Neuronal stem cell (in vitro differentiated cells): ENCODE measurements at regions not wholly inside any gene's neighbourhood (a gene's known extent, or its start where the extent isn't known, plus 50 kb on each side); places are given as distances from the start of the nearest gene placed in this dataset.
"Not testable (repeated sequence)": the region's sequence is repeated elsewhere in the genome, so short reads cannot be mapped to it uniquely, and the experiment has no call there.

Experiments used
- DNase-seq: peaks from one replicate; pipeline ENCODE4 v3.0.0-alpha.2; 2013; ENCODE audit warnings: low spot score
- H2AFZ ChIP-seq: one replicate; pipeline ENCODE4 v1.6.1; 2013; ENCODE audit warnings: mild to moderate bottlenecking, low read length, inconsistent platforms
- H2AK5ac ChIP-seq: 2 replicates; pipeline ENCODE4 v1.6.1; 2013; ENCODE audit warnings: low read depth, mild to moderate bottlenecking, inconsistent platforms, low read length, moderate library complexity, mixed read lengths
- H2BK120ac ChIP-seq: 2 replicates; pipeline ENCODE4 v1.6.1; 2013; ENCODE audit warnings: low read depth, mild to moderate bottlenecking, inconsistent platforms, low read length, moderate library complexity, mixed read lengths
- H2BK12ac ChIP-seq: one replicate; pipeline ENCODE4 v1.6.1; 2013; ENCODE audit warnings: low read length, inconsistent platforms
- H2BK15ac ChIP-seq: 2 replicates; pipeline ENCODE4 v1.6.1; 2013; ENCODE audit warnings: mild to moderate bottlenecking, low read length, inconsistent platforms, mixed read lengths
- H2BK5ac ChIP-seq: one replicate; pipeline ENCODE4 v1.6.1; 2013; ENCODE audit warnings: inconsistent platforms, mild to moderate bottlenecking, low read length, moderate library complexity
- H3K14ac ChIP-seq: one replicate; pipeline ENCODE4 v1.6.1; 2013; ENCODE audit warnings: low read length, inconsistent platforms
- H3K18ac ChIP-seq: 2 replicates; pipeline ENCODE4 v1.6.1; 2013; ENCODE audit warnings: low read length, inconsistent platforms
- H3K23ac ChIP-seq: 2 replicates; pipeline ENCODE4 v1.6.1; 2013; ENCODE audit warnings: low read depth, mild to moderate bottlenecking, mixed read lengths, low read length, inconsistent platforms; ENCODE audit not compliant: poor library complexity
- H3K27ac ChIP-seq: replicated peaks from 3 replicates; pipeline ENCODE4 v1.5.1; 2013; ENCODE audit warnings: low read length, inconsistent platforms
- H3K27me3 ChIP-seq, 3 experiments: 2 replicates each; pipeline ENCODE4 v1.6.1; 2013; ENCODE audit warnings: low read length in 3 of 3, mild to moderate bottlenecking in 2 of 3, inconsistent platforms in 1 of 3, low read depth in 1 of 3, mixed read lengths in 1 of 3, moderate library complexity in 1 of 3; ENCODE audit not compliant: control insufficient read depth in 3 of 3, insufficient read depth in 3 of 3
- H3K36me3 ChIP-seq, 2 donors: replicated peaks in 1 of 2; 2 replicates each; pipeline ENCODE4 v1.6.1; 2013; ENCODE audit warnings: low read length in 2 of 2; ENCODE audit not compliant: control insufficient read depth in 2 of 2, insufficient read depth in 2 of 2
- H3K4ac ChIP-seq: 2 replicates; pipeline ENCODE4 v1.6.1; 2013; ENCODE audit warnings: inconsistent platforms, mild to moderate bottlenecking, low read length, moderate library complexity
- H3K4me1 ChIP-seq, 2 donors: 1 replicate in 1 of 2; 2 replicates in 1 of 2; pipeline ENCODE4 v1.6.1; 2013; ENCODE audit warnings: low read length in 2 of 2, low read depth in 1 of 2; ENCODE audit not compliant: control insufficient read depth in 2 of 2, insufficient read depth in 1 of 2
- H3K4me2 ChIP-seq: one replicate; pipeline ENCODE4 v1.6.1; 2013; ENCODE audit warnings: mild to moderate bottlenecking, low read length, inconsistent platforms; ENCODE audit not compliant: insufficient read depth, poor library complexity, severe bottlenecking
- H3K4me3 ChIP-seq, 2 donors: 2 replicates each; pipeline ENCODE4 v1.5.1; 2013; ENCODE audit warnings: low read length in 2 of 2, mild to moderate bottlenecking in 2 of 2, inconsistent platforms in 1 of 2, moderate library complexity in 1 of 2
- H3K79me1 ChIP-seq: one replicate; pipeline ENCODE4 v1.6.1; 2013; ENCODE audit warnings: low read depth, mild to moderate bottlenecking, inconsistent platforms, low read length, moderate library complexity
- H3K9ac ChIP-seq: one replicate; pipeline ENCODE4 v1.6.1; 2013; ENCODE audit warnings: mild to moderate bottlenecking, low read depth, low read length, inconsistent platforms; ENCODE audit not compliant: poor library complexity
- H3K9me3 ChIP-seq, 2 donors: replicated peaks in 1 of 2; 2 replicates each; pipeline versions ENCODE3 to v1.6.1; 2013; ENCODE audit warnings: low read length in 2 of 2, mild to moderate bottlenecking in 2 of 2, inconsistent platforms in 1 of 2, low read depth in 1 of 2, mixed read lengths in 1 of 2, moderate library complexity in 1 of 2; ENCODE audit not compliant: control insufficient read depth in 2 of 2, insufficient read depth in 1 of 2
- H4K8ac ChIP-seq: one replicate; pipeline ENCODE4 v1.6.1; 2013; ENCODE audit warnings: low read depth, mild to moderate bottlenecking, inconsistent platforms, low read length, moderate library complexity
- H4K91ac ChIP-seq: one replicate; pipeline ENCODE4 v1.6.1; 2013; ENCODE audit warnings: low read length, low read depth, mild to moderate bottlenecking, inconsistent platforms; ENCODE audit not compliant: poor library complexity
- WGBS, 2 donors: extraction: QIAGEN DNeasy Blood & Tissue Kit; methylation state at CpG; one replicate each; pipeline ENCODE4 v1.1.7; 2013; ENCODE audit warnings: missing lambda C conversion rate in 2 of 2, mixed read lengths in 1 of 2; ENCODE audit not compliant: insufficient read length in 2 of 2, insufficient replicate concordance in 1 of 2; ENCODE audit errors: extremely low coverage in 2 of 2; 5-methylcytosine and 5-hydroxymethylcytosine counted together

- not testable (repeated sequence) for DNase-seq, H2BK12ac ChIP-seq, H3K4me3 ChIP-seq, H3K18ac ChIP-seq, H3K27ac ChIP-seq, H3K23ac ChIP-seq, H2BK5ac ChIP-seq, H3K14ac ChIP-seq, H3K4ac ChIP-seq, H3K4me2 ChIP-seq, H2AFZ ChIP-seq, H3K27me3 ChIP-seq, H2AK5ac ChIP-seq, H3K4me1 ChIP-seq, H3K9ac ChIP-seq, H2BK15ac ChIP-seq, H3K9me3 ChIP-seq, H3K36me3 ChIP-seq, H3K79me1 ChIP-seq, H2BK120ac ChIP-seq, H4K91ac ChIP-seq, H4K8ac ChIP-seq
Observed at GRCh38 chr7:54315955-54316354, 226.2 kb upstream of the VSTM2A start.

DNA sequence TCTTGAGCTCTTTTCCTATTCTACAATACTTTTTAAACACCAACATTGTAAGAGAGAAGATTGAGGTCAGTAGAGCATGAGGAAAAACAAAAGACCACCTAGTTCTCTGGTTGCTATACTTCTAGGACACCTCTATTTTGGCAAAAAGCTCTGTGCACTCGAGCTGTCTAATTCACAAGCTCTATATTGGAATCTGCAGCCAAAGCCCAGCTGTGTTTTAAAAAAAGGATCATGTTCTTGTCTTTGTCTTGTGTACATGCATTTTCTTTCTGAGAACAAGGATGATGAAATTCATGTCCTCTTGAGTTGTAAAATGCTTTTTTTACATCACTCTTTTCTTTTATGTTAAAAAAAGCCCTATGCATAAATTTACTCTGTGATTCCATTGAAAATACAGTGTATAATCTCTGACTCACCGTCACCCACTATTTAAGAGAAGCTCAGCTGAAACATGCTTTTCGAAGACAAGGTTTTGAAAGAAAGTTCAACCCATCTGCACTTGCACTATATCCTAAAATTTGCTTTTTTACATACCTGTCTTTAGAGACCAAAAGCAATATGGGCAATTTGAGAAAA, 215.5 kb upstream of the VSTM2A start:
- no peak overlapping the region for H3K4ac ChIP-seq
- H3K9me3 ChIP-seq: no peaks in the 10 kb centered on the region
- no peak overlapping the region for H3K4me2 ChIP-seq
- no peak overlapping the region for H3K14ac ChIP-seq
- H2BK12ac ChIP-seq: no peak overlapping the region
- no peak overlapping the region for H3K27ac ChIP-seq
- no CpG with 5 or more reads among the region's 3 CpGs for WGBS, 2 donors
- no peak overlapping the region for H2BK120ac ChIP-seq
- H4K91ac ChIP-seq: no peak overlapping the region
- H3K18ac ChIP-seq: no peak overlapping the region
- H2AFZ ChIP-seq: no peak overlapping the region
- H3K4me1 ChIP-seq: peaks cover 6 to 9% of the 10 kb centered on the region in 2 donors
- no peak overlapping the region for H3K4me3 ChIP-seq
- H2BK15ac ChIP-seq: no peak overlapping the region
- no peak overlapping the region for H3K9ac ChIP-seq
- no peaks in the 10 kb centered on the region for H3K79me1 ChIP-seq
- no peak for DNase-seq
- no peak overlapping the region for H2BK5ac ChIP-seq
- no peak overlapping the region for H4K8ac ChIP-seq
- no peaks in the 10 kb centered on the region for H3K27me3 ChIP-seq
- H3K23ac ChIP-seq: no peak overlapping the region
- H3K36me3 ChIP-seq: no peaks in the 10 kb centered on the region
- H2AK5ac ChIP-seq: no peak overlapping the region

DNA sequence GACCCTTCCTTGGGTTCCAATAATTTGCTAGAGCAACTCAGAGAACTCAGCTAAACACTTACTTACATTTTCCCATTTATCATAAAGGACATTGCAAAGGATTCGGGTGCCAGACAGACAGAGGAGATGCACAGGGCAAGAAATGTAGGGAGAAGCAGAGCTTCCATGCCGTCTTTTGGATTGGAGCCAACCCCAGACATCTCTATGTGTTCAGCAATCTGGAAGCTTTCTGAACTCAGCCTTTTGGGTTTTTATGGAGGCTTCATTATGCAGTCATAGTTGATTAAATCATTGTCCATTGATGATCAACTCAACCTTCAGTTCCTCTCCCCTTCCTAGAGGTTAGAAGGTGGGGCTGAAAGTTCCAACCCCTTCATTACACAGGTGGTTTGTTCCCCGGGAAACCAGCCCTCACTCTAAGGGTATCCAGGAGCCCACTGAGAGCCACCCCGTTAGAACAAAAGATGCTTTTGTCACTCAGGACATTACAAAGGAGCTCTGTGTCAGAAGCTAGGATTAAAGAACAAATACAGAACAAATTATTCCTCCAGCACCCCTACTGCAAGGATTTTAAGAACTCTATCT, 211.9 kb upstream of the VSTM2A start:
- H3K14ac ChIP-seq: no peak overlapping the region
- no peak overlapping the region for H2BK120ac ChIP-seq
- H3K27ac ChIP-seq: no peak overlapping the region
- H2BK5ac ChIP-seq: no peak overlapping the region
- peak; percentile 57 for DNase-seq
- no peak overlapping the region for H3K23ac ChIP-seq
- H3K4me1 ChIP-seq: peaks cover 9% of the 10 kb centered on the region in 2 donors
- H3K27me3 ChIP-seq: no peaks in the 10 kb centered on the region
- no peak overlapping the region for H2BK15ac ChIP-seq
- H4K91ac ChIP-seq: no peak overlapping the region
- no peaks in the 10 kb centered on the region for H3K36me3 ChIP-seq
- no peak overlapping the region for H2AK5ac ChIP-seq
- no peak overlapping the region for H3K4me2 ChIP-seq
- no peak overlapping the region for H2BK12ac ChIP-seq
- H3K9me3 ChIP-seq: no peaks in the 10 kb centered on the region
- no peak overlapping the region for H3K4me3 ChIP-seq
- no peak overlapping the region for H3K9ac ChIP-seq
- no peaks in the 10 kb centered on the region for H3K79me1 ChIP-seq
- no peak overlapping the region for H4K8ac ChIP-seq
- no peak overlapping the region for H3K18ac ChIP-seq
- H2AFZ ChIP-seq: no peak overlapping the region
- WGBS, 2 donors: no CpG with 5 or more reads among the region's 4 CpGs
- no peak overlapping the region for H3K4ac ChIP-seq

DNA sequence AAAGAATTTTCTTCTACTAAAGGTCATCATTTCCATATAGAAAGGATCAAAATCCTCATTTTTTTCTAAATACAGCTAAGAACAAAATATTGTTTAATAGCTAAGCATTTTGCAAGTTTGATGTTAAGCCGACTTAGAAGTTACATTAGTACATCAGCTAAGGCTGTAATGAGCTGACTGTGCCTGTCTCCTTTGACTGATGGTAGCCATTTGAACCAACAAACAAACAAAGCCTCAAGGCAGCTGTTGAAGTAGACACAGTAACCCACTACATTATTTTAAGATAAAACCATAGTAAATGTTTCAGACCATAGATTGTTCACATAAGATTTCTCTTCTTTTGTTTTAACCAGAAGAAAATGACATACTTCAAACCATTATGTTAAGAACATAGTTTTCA, 210.9 kb upstream of the VSTM2A start:
- no CpG with 5 or more reads among the region's 1 CpG for WGBS, 2 donors
- no peak overlapping the region for H3K4me2 ChIP-seq
- H2BK15ac ChIP-seq: no peak overlapping the region
- H3K14ac ChIP-seq: no peak overlapping the region
- H2BK5ac ChIP-seq: no peak overlapping the region
- no peak overlapping the region for H3K4ac ChIP-seq
- no peak overlapping the region for H3K18ac ChIP-seq
- H4K8ac ChIP-seq: no peak overlapping the region
- no peak overlapping the region for H2BK120ac ChIP-seq
- no peaks in the 10 kb centered on the region for H3K36me3 ChIP-seq
- no peak overlapping the region for H4K91ac ChIP-seq
- no peaks in the 10 kb centered on the region for H3K9me3 ChIP-seq
- no peak overlapping the region for H3K23ac ChIP-seq
- H3K9ac ChIP-seq: no peak overlapping the region
- no peak overlapping the region for H3K27ac ChIP-seq
- H2AFZ ChIP-seq: no peak overlapping the region
- H3K27me3 ChIP-seq: no peaks in the 10 kb centered on the region
- no peak overlapping the region for H3K4me3 ChIP-seq
- no peak overlapping the region for H2BK12ac ChIP-seq
- H3K4me1 ChIP-seq: peaks cover 9% of the 10 kb centered on the region in 2 donors
- no peak for DNase-seq
- H3K79me1 ChIP-seq: no peaks in the 10 kb centered on the region
- no peak overlapping the region for H2AK5ac ChIP-seq
